Epithelial cell of prostate (primary cell): ENCODE measurements at regions not wholly inside any gene's neighbourhood (a gene's known extent, or its start where the extent isn't known, plus 50 kb on each side); places are given as distances from the start of the nearest gene placed in this dataset.
"Not testable (repeated sequence)": the region's sequence is repeated elsewhere in the genome, so short reads cannot be mapped to it uniquely, and the experiment has no call there.

Experiments used
- DNase-seq: peaks from one replicate; pipeline ENCODE4 v3.0.0-alpha.2; 2011; ENCODE audit warnings: low read depth, low spot score
- H3K27ac ChIP-seq: fragments of 450-650 bp; 2 replicates; pipeline ENCODE4 v1.5.1; 2017; ENCODE audit warnings: mild to moderate bottlenecking

DNA sequence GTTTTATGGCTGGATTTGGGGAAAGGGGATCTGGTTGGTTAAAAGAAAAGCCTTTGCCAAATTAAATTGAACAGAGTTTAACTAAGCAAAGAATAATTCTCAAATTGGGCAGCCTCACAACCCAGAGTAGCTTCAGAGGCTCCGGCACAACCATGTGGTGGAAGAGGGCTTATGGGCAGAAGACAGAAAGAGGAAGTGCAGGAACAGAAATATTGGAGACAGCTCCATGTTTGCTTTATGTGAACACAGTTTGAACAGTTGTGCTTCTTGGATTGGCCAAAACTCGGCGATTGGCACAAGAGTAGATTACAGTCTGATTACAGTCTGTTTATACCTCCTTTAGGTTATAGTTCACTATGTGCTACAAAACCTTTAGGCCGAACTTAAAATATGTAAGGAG lies 562.7 kb downstream of the TRIML1 start:
- no peak for DNase-seq
- H3K27ac ChIP-seq, result no peak overlapping the region

DNA sequence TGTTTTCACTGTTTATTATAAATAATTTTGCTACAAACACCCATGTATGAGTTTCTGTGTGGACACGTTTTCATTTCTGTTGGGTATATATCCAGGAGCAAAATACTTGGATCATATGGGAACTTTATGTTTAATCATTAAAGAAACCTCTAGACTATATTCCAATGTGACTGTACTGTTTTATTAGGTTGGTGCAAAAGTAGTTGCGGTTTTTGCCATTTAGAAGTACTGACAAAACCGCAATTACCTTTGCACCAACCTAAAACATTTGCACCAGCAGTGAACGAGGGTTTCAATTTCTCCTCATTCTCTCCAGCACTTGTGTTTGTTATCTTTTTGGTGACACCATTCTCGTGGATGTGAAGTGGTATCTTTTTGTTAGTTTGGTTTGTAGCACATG lies 565.0 kb downstream of the TRIML1 start:
- H3K27ac ChIP-seq, result no peak overlapping the region
- no peak for DNase-seq

DNA sequence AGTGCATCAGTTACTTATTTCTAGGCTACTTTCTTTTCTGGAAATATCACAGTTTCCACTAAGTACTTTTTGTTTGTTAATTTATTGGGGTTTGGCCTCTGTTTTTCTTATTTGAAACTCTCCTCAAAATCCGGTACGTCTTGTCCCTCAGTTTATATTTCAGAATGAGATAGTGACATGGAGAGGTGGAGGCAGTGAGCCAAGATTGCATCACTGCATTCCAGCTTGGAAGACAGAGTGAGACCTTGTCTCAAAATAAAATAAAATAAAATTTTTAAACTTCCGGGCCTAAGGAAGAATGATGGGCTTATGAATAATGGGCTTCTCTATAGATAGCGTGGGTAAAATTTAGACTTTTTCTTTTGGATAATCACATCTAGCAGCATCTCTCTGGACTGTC lies 567.8 kb downstream of the TRIML1 start:
- DNase-seq, result no peak
- no peak overlapping the region for H3K27ac ChIP-seq

DNA sequence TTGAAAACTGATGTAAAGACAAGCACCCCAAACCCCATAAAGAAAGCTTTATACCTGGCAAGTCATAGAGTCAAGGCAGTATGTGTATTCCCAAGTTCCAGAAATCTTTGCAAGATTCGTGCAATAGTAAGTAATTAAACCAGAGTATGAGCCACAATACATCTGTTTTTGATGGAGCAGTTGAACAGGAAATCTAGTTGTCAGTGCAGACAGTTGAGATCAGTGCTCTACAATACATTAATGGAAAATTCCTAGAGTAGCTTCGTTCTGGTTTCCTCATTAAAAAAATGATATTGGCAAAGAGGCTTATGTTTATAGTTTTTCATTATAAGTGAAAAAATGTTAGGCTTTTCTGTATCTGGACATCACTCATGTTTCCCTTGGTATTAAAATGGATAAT lies 575.3 kb downstream of the TRIML1 start:
- DNase-seq, result no peak
- no peak overlapping the region for H3K27ac ChIP-seq

DNA sequence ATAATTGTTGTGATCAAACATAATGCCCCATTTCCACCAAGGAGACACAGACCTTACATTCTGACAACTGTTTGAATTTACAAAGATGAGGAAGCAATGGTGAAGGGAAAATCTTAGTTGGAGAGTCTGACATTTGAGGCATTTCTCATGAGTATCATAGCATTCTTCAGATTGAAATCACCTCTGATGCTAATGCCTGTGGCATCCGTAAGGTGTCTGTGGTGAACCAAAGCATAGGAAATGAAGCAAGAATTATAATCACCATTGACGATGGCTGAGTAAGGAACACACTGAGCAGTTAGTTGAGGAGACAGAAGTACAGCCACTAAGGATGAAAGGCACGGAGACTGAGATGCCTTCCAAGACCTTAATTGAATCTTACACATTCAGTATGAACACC lies 575.7 kb downstream of the TRIML1 start:
- no peak overlapping the region for H3K27ac ChIP-seq
- DNase-seq, result no peak

DNA sequence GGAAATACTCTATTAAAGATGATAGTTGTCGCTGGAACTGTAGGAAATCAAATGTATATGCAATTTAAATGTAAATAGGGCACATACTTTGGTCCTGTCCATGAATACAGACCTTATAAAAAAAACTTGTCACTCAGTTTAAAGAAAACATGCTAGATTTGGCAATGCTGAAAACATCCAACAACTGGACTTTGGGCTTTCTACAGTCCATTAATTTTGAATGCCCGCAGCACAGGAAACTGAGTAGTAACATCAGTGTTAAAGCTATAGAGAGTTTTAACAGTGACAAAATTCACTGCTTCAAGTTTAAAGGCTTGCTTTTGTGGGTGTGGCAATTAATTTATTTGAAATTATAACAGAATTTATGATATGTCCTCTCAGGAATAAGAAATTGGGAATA lies 578.4 kb downstream of the TRIML1 start:
- DNase-seq, result no peak
- no peak overlapping the region for H3K27ac ChIP-seq

DNA sequence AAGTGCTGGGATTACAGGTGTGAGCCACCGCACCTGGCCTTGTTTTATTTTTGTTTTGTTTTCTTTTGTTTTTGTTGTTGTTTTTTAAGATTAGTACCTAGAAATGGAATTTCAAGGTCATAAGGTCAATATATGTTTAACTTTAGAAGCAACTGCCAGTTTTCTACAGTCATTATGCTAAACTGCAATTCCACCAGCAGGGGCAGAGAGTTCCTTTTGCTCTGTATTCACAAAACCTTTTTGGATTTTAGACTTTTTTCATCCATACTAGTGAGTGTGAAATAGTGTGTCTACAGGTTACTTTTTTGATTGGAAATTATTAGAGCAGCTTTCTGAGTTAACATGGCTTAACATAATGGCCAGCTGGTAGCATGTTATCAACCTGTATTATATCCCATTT lies 580.6 kb downstream of the TRIML1 start:
- DNase-seq, result no peak
- no peak overlapping the region for H3K27ac ChIP-seq

DNA sequence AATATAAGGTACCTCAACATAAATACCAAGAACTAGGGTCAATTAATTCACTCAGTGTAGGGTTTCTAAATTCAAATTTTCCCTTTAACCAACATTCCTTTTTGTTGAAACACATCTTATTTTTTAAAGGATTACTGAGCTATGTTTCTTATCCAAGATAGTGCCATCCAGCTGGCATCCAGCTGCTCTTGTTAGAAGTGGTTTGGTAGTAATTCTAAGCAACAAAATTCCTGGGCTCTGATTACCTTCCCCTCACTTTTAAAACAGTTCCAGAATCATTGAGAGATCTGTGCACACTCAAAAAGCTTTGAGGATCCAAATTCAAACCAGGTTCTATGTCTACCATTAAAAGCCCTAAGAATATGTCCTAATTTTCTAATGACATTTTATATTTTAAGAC lies 583.7 kb downstream of the TRIML1 start:
- DNase-seq, result no peak
- H3K27ac ChIP-seq, result no peak overlapping the region

DNA sequence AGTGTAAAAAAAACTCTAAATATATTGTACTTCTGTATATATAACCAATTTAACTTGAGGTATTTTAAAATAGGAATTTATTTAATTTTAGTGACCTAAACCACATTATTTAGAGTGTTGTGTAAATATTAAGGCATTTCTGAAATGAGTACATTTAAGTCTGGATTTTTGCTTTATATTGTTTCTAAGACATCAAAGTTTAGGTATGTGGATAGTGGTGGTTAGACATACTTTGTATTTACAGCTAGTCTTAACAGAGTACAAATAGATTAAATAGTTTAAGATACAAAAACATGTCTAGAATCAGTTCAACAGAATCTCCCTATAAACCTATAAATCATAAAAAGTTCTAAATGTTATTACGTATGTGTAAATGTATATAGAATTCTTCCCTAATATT lies 588.5 kb downstream of the TRIML1 start:
- DNase-seq, result no peak
- no peak overlapping the region for H3K27ac ChIP-seq

DNA sequence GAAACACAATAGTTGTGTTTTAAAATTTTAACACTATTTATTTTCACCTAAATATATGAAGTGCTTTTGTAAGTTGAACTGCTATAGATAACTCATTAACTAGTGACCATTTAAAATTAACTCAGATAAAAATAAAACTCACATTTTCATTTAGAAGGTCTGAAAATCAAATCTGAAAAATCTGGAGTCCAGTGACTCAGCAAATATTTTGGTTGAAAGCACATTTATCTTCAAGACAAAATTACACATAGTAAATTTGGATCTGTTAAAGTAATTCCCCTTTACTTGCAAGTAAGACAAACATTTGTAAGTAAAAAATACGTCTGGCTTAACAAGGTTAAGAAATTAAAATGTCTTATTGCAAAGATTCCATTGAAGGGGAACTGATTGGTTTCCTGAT lies 589.1 kb downstream of the TRIML1 start:
- DNase-seq, result no peak
- H3K27ac ChIP-seq, result no peak overlapping the region

DNA sequence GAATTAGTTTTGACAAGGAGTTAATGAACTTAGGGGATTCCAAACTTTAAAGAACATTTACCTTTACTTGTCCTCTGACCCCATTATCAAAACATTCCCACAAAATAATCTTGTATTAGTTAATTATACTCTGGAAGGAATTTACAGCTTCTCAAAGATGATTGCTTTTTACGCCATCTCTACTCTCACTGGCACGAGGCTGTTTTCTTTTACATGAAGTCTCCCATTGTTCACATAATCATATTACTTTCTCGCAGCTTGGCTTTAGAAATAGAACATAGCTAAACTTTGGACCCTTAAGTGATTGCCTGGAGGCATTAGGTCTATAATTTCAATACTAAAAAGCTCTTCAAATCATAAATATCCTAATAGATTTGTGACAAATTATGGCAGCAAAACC lies 592.9 kb downstream of the TRIML1 start:
- no peak overlapping the region for H3K27ac ChIP-seq
- DNase-seq, result no peak

DNA sequence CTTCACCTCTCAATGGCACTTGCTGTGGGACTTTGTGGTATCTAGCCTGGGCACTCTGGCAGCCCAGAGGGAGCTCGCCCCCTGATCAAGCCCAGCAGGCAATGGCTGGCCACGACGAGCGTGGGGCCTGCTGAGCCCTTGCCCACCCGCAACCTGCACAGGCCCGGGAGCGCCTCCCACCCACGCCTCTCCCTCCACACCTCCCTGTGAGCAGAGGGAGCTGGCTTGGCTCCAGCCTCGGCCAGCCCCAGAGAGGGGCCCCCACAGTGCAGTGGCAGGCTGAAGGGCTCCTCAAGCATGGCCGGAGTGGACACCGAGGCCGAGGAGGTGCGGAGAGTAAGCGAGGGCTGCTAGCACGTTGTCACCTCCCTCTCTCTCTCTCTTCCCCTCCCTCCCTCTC lies 595.8 kb downstream of the TRIML1 start:
- no peak overlapping the region for H3K27ac ChIP-seq
- DNase-seq, result no peak

DNA sequence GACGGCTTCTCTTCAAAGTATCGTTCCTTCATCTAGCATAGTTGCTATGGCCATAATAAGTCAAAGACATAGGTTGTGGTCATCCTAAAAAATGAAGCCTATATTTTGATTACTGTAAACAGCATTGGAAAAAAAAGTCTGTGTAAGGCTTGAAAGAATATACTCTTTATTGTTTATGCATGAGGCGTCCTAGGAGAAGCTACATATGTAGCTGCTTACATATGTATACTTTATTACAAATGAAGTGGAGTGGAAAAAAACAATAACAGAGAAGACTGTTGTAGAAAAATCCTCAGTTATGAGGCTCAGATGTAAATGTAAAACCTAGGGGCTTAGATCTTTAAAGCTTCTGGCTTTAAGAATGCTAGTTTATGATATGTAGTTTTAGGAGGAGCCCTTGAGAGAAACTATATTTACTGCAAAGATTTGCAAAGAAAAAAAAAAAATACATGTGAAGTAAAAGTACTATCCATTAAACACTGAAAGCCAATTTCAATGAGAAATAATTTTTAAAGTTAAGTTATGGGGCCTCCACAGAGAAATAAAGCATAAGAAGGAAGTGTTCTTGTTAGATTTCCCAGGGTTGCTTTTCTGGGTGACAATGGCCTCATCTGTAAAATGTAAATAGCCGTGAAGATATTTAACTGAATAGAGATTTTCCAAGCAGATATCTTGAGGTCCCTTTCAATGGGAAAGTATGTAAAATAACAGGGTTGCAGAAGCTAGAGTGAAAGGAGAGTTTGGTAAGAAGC lies 598.2 kb downstream of the TRIML1 start:
- DNase-seq, result no peak
- H3K27ac ChIP-seq, result no peak overlapping the region

DNA sequence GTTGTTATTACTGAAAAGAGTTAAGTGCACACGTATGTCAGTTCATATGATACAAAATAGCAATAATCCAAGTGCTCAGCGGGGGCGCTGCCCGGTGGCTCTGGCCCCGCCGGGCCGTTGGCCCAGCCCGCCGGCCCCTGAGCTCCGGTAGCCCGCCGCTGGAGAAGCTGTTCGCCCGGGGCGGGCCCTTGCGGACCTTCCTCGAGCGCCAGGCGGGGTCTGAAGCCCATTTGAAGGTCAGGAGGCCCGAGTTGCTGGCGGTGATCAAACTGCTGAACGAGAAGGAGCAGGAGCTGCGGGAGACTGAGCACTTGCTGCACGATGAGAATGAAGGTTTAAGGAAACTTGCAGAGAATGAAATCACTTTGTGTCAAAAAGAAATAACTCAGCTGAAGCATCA lies 599.0 kb downstream of the TRIML1 start:
- H3K27ac ChIP-seq, DNase-seq: not testable (repeated sequence)

DNA sequence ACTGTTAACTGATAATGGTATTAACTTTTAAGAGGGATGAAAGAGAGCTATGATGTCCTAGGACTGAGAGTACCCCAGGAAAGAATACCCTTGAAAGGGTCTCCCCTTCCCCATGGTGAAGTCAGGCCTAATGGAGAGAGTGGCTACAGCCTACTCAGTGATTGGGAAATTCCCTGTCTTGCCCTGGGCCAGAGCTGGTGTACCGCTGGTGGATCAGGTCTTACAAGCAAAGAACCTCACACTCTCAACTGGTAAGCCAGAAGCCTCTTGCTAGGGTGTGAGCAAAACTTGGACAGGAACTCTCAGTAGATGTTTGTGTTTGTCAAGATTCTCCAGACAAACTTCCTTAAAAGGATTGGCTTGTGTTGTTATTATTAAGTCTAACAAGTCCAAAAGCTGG lies 600.9 kb downstream of the TRIML1 start:
- DNase-seq, H3K27ac ChIP-seq: not testable (repeated sequence)

DNA sequence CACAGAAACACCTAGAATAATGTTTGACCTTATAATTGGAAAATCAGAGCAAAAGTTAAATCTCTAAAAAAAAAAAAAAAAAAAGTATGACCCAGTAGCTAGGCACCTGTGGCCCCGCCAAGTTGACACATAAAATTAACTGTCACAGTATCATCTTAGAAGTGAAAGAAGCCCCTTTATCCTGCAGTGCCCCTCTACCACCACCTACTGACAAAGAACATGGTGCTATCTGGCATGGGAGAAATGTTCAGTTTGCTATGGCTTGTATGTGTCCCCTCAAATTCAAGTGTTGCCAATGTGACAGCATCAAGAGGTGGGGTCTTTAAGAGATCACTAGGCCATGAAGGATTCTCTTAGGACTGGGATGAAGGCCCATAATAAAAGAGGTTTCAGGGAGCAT lies 601.5 kb downstream of the TRIML1 start:
- H3K27ac ChIP-seq, DNase-seq: not testable (repeated sequence)

DNA sequence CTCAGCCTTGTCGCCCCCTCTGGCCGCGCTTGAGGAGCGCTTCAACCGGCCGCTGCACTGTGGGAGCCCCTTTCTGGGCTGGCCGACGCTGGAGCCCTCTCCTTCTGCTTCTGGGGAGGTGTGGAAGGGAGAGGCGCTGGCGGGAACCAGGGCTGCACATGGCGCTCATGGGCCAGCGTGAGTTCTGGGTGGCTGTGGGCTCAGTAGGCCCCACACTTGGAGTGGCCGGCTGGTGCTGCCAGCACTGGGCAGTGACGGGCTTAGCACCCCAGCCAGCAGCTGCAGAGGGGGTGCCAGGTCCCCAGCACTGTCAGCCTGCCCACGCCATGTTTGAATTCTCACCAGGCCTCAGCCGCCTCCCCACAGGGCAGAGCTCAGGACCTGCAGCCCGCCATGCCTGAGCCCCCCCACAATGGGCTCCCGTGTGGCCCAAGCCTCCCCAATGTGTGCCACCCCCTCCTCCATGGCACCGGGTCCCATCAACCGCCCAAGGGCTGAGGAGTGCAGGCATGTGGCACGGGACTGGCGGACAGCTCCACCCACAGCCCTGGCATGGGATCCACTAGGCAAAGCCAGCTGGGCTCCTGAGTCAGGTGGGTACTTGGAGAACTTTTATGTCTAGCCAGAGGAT lies 615.2 kb downstream of the TRIML1 start:
- no peak overlapping the region for H3K27ac ChIP-seq
- no peak for DNase-seq

DNA sequence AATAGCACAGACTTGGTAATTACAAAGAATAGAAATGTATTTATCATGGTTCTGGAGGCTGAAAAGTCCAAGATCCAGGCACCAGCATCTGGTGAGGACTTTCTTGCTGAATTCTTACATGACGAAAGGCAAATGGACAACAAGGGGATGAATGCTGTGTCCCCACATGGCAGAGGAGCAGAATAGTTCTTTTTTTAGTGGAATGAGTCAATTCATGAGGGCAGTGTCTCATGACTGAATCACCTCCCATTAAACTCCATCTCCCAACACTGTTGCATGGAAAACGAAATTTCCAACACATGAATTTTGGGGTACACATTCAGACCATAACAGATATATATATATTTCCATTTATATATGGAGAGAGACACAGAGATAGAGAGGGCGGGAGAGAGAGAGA lies 628.3 kb downstream of the TRIML1 start:
- no peak overlapping the region for H3K27ac ChIP-seq
- DNase-seq, result no peak

DNA sequence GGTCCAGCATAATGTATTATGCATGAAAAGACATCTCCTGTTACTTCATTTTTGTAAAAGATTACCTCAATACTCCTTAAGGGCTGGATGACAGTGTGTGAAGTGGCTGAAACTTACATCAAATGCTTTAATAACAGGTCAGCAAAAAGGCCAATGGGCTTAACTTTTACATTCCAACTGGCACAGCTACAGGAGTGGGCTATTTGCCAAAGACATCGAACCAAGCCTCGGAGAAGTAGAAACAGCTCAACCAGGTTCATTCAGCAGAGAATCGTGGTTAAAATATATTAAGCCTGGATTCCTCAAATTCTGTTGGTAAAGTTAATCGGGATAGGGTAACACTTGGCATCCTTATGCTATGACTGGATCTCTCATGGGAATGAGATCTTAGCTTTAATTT lies 639.7 kb downstream of the TRIML1 start:
- H3K27ac ChIP-seq, result no peak overlapping the region
- DNase-seq, result no peak

DNA sequence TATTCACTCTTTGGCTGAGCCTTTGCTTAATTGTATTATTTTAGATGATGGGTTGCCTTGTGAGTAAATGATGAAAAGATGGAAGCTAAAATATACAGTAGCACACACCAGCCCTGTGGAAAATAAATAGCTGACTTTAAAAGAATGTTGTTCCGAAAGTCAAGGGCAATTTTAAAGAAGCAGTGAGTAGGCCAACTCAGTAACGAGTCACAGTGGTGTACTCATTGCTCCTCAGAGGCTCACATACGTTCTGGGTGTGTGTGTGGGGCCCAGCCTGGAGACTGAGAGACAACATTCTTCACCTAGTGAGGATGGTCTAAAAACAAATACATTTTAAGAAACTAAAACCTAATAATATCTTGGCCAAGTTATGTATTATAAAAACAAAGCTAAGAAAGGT lies 640.3 kb downstream of the TRIML1 start:
- peak; percentile 1 for DNase-seq
- no peak overlapping the region for H3K27ac ChIP-seq

DNA sequence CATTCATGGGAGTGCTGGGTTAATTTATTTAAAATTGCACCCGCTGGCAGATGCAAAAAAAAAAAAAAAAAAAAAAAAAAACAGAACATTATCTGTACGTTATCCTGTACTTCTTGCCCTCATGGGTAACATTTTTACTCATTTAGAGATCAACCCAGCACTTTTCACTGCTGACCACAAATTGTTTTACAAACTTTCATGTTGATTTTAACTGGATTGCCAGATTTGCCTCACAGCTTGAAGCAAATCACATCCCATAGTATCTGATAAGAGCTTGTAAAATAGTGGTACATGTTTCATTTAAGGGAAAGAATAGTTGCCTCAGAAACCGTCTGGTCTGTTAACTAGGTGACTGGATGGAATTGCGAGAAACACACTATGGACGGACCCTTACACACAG lies 640.8 kb downstream of the TRIML1 start:
- DNase-seq, result no peak
- no peak overlapping the region for H3K27ac ChIP-seq

DNA sequence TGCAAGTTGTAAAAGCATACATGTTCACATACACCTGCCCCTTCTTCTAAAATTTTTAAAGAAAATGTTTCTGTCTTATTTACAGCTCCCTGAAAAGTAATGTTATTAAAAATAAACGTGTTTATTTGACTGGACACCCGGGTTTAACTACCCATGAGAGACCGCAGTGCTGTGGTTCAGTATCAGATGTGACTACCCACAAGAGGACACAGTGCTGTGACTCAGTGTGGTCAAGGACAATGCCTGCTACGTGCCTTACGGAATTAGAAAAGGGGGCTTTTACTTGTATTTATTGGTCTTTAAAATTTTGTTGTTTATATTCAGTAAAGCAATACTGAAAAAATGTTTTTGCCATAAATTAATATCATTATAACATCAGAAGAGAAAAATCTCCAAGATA lies 641.4 kb downstream of the TRIML1 start:
- DNase-seq, result no peak
- H3K27ac ChIP-seq, result no peak overlapping the region
